MM.1S (cell line): ENCODE measurements at regions not wholly inside any gene's neighbourhood (a gene's known extent, or its start where the extent isn't known, plus 50 kb on each side); places are given as distances from the start of the nearest gene placed in this dataset.

Source experiments
- EZH2 ChIP-seq: fragments of 300-600 bp; sonication (generic); optimal IDR thresholded peaks from 2 replicates; pipeline ENCODE3; 2017; ENCODE audit warnings: low read depth, mild to moderate bottlenecking, antibody characterized with exemption, low read length, mixed read lengths
- EZH2phosphoT487 ChIP-seq: fragments of 300-600 bp; sonication (generic); IDR thresholded peaks from 2 replicates; pipeline ENCODE4 v1.6.1; 2018; ENCODE audit warnings: antibody characterized with exemption, low read length
- TF ChIP-seq, protein P1 (sequence below): fragments of 300-600 bp; sonication (generic); IDR thresholded peaks from 2 replicates; pipeline ENCODE4 v1.5.1; 2016; ENCODE audit warnings: antibody characterized with exemption, low read length, mixed read lengths

DNA sequence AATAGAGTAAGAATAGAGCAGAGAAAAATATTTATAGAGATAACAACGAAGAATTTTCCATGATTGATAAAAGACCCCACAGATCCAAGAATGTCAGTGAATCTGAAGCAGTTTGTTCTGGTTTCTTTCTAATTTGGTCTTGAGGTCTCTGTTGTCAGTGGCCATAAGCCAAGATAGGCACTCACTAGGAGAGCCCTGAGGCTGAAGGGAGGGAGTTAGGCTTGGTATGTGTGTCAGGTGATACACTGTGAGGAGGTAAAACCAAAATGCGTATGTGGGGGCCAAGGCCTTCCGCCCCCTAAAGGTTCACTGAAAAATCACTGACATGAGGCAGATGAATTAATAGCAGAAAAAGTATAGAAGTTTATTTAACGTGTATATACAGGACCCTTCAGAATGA, 382.3 kb upstream of the HTR2C start:
- TF ChIP-seq, protein P1, sequence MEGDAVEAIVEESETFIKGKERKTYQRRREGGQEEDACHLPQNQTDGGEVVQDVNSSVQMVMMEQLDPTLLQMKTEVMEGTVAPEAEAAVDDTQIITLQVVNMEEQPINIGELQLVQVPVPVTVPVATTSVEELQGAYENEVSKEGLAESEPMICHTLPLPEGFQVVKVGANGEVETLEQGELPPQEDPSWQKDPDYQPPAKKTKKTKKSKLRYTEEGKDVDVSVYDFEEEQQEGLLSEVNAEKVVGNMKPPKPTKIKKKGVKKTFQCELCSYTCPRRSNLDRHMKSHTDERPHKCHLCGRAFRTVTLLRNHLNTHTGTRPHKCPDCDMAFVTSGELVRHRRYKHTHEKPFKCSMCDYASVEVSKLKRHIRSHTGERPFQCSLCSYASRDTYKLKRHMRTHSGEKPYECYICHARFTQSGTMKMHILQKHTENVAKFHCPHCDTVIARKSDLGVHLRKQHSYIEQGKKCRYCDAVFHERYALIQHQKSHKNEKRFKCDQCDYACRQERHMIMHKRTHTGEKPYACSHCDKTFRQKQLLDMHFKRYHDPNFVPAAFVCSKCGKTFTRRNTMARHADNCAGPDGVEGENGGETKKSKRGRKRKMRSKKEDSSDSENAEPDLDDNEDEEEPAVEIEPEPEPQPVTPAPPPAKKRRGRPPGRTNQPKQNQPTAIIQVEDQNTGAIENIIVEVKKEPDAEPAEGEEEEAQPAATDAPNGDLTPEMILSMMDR: no peak
- TF ChIP-seq EZH2: no peak
- TF ChIP-seq EZH2phosphoT487: no peak
